ENCODE measurements at regions not wholly inside any gene's neighbourhood (a gene's known extent, or its start where the extent isn't known, plus 50 kb on each side); places are given as distances from the start of the nearest gene placed in this dataset.

- no peaks in the 10 kb centered on the region for H3K79me2 ChIP-seq (ENCODE audit: insufficient read depth, low read length)
- TF ChIP-seq CTCF (conservative IDR thresholded peaks at IDR 0.05; ENCODE audit: low read length) (no peak), EZH2phosphoT487 (IDR thresholded peaks at IDR 0.05; ENCODE audit: borderline replicate concordance) (no peak)
- H3K4me1 ChIP-seq (ENCODE audit: insufficient read depth, low read length, poor library complexity, severe bottlenecking): no peaks in the 10 kb centered on the region
- H2AFZ ChIP-seq (ENCODE audit: low read length): no peak overlapping the region
- H3K9ac ChIP-seq (ENCODE audit: low read depth, low read length, poor library complexity, severe bottlenecking): no peak overlapping the region
- no peak overlapping the region for H3K4me2 ChIP-seq (ENCODE audit: low read depth, low read length, poor library complexity, severe bottlenecking)
- no peaks in the 10 kb centered on the region for H3F3A ChIP-seq (ENCODE audit: low read depth)
- H3K9me2 ChIP-seq (replicated peaks; ENCODE audit: low read depth, low read length): no peaks in the 10 kb centered on the region
- no peaks in the 10 kb centered on the region for H3K9me3 ChIP-seq (ENCODE audit: insufficient read depth, low read depth, low read length)
- H3K4me3 ChIP-seq (ENCODE audit: low read length, poor library complexity, severe bottlenecking): no peak overlapping the region
- no peaks in the 10 kb centered on the region for H4K20me1 ChIP-seq (ENCODE audit: insufficient read depth, low read length, poor library complexity, severe bottlenecking)
- no peaks in the 10 kb centered on the region for H3K36me3 ChIP-seq (ENCODE audit: insufficient read depth, low read length)
- no peaks in the 10 kb centered on the region for H3K27me3 ChIP-seq (ENCODE audit: insufficient read depth, low read length, poor library complexity, severe bottlenecking)
Observed at GRCh38 chr1:177739780-177740179, 230.1 kb downstream of the SEC16B start.

- Histone ChIP-seq H3K4me1 (ENCODE audit: insufficient read depth, low read length, poor library complexity, severe bottlenecking) (no peaks in the 10 kb centered on the region), H3F3A (ENCODE audit: low read depth) (no peaks in the 10 kb centered on the region), H3K27me3 (ENCODE audit: insufficient read depth, low read length, poor library complexity, severe bottlenecking) (no peaks in the 10 kb centered on the region), H3K9me3 (ENCODE audit: insufficient read depth, low read depth, low read length) (no peaks in the 10 kb centered on the region), H3K4me2 (ENCODE audit: low read depth, low read length, poor library complexity, severe bottlenecking) (no peak overlapping the region), H3K9ac (ENCODE audit: low read depth, low read length, poor library complexity, severe bottlenecking) (no peak overlapping the region), H3K36me3 (ENCODE audit: insufficient read depth, low read length) (no peaks in the 10 kb centered on the region), H2AFZ (ENCODE audit: low read length) (no peak overlapping the region), H3K9me2 (replicated peaks; ENCODE audit: low read depth, low read length) (no peaks in the 10 kb centered on the region), H4K20me1 (ENCODE audit: insufficient read depth, low read length, poor library complexity, severe bottlenecking) (no peaks in the 10 kb centered on the region), H3K79me2 (ENCODE audit: insufficient read depth, low read length) (no peaks in the 10 kb centered on the region), H3K4me3 (ENCODE audit: low read length, poor library complexity, severe bottlenecking) (no peak overlapping the region)
- TF ChIP-seq EZH2phosphoT487 (IDR thresholded peaks at IDR 0.05; ENCODE audit: borderline replicate concordance): no peak
- TF ChIP-seq CTCF (conservative IDR thresholded peaks at IDR 0.05; ENCODE audit: low read length): no peak
Observed at GRCh38 chr1:177737456-177737855, 232.4 kb downstream of the SEC16B start.

- no peaks in the 10 kb centered on the region for H3K9me3 ChIP-seq (ENCODE audit: insufficient read depth, low read depth, low read length)
- no peaks in the 10 kb centered on the region for H3K9me2 ChIP-seq (replicated peaks; ENCODE audit: low read depth, low read length)
- no peaks in the 10 kb centered on the region for H4K20me1 ChIP-seq (ENCODE audit: insufficient read depth, low read length, poor library complexity, severe bottlenecking)
- H3K79me2 ChIP-seq (ENCODE audit: insufficient read depth, low read length): no peaks in the 10 kb centered on the region
- no peaks in the 10 kb centered on the region for H3F3A ChIP-seq (ENCODE audit: low read depth)
- H3K4me1 ChIP-seq (ENCODE audit: insufficient read depth, low read length, poor library complexity, severe bottlenecking): no peaks in the 10 kb centered on the region
- no peak for TF ChIP-seq EZH2phosphoT487 (IDR thresholded peaks at IDR 0.05; ENCODE audit: borderline replicate concordance)
- TF ChIP-seq CTCF (conservative IDR thresholded peaks at IDR 0.05; ENCODE audit: low read length): no peak
- H3K4me3 ChIP-seq (ENCODE audit: low read length, poor library complexity, severe bottlenecking): no peak overlapping the region
- no peak overlapping the region for H3K9ac ChIP-seq (ENCODE audit: low read depth, low read length, poor library complexity, severe bottlenecking)
- no peak overlapping the region for H2AFZ ChIP-seq (ENCODE audit: low read length)
- H3K4me2 ChIP-seq (ENCODE audit: low read depth, low read length, poor library complexity, severe bottlenecking): no peak overlapping the region
- no peaks in the 10 kb centered on the region for H3K27me3 ChIP-seq (ENCODE audit: insufficient read depth, low read length, poor library complexity, severe bottlenecking)
- no peaks in the 10 kb centered on the region for H3K36me3 ChIP-seq (ENCODE audit: insufficient read depth, low read length)
Observed at GRCh38 chr1:177732178-177732577, 237.7 kb downstream of the SEC16B start.
